ENCODE measurements at regions not wholly inside any gene's neighbourhood (a gene's known extent, or its start where the extent isn't known, plus 50 kb on each side); places are given as distances from the start of the nearest gene placed in this dataset.
A peak's percentile ranks its signal among the peaks of the same experiment; 100 is the strongest.
"Not testable (repeated sequence)": the region's sequence is repeated elsewhere in the genome, so short reads cannot be mapped to it uniquely, and the experiment has no call there.

GRCh38 chr9:104386425-104387069 lies 117.5 kb upstream of the OR13F1 start:
- WGBS, 2 donors = 0 to 9% methylated on average over 1 of the region's 1 CpG
- DNase-seq (no peak), ATAC-seq (ENCODE audit: low FRiP score in 2 of 2) (peak in 1 of 2 donors; percentile 62)
- no peaks in the 10 kb centered on the region for H3K4me1 ChIP-seq
- H3K36me3 ChIP-seq = no peaks in the 10 kb centered on the region
- no peak overlapping the region for H3K27ac ChIP-seq
- no peak overlapping the region for H3K4me3 ChIP-seq
- no peaks in the 10 kb centered on the region for H3K27me3 ChIP-seq
- TF ChIP-seq EP300 (IDR thresholded peaks at IDR 0.05) (no peak), CTCF (IDR thresholded peaks at IDR 0.05) (peak; percentile 34 to 63 (median 50))
- H3K9me3 ChIP-seq = no peaks in the 10 kb centered on the region

GRCh38 chr9:104388071-104388470 lies 116.0 kb upstream of the OR13F1 start:
- TF ChIP-seq POLR2AphosphoS5 (IDR thresholded peaks at IDR 0.05) (no peak), EP300 (IDR thresholded peaks at IDR 0.05) (no peak)
- no peaks in the 10 kb centered on the region for H3K9me3 ChIP-seq
- H3K4me1 ChIP-seq = no peaks in the 10 kb centered on the region
- no peak for ATAC-seq (ENCODE audit: low FRiP score in 2 of 2)
- no peak for DNase-seq
- H3K27ac ChIP-seq = no peak overlapping the region
- no peak overlapping the region for H3K4me3 ChIP-seq
- H3K27me3 ChIP-seq = no peaks in the 10 kb centered on the region
- H3K36me3 ChIP-seq = no peaks in the 10 kb centered on the region
- 79 to 83% methylated on average over 3 of the region's 3 CpGs for WGBS, 2 donors

- TF ChIP-seq CTCF (IDR thresholded peaks at IDR 0.05) = no peak
- TF ChIP-seq EP300 (IDR thresholded peaks at IDR 0.05) = no peak
- no peak for TF ChIP-seq POLR2AphosphoS5 (IDR thresholded peaks at IDR 0.05)
- TF ChIP-seq POLR2A (IDR thresholded peaks at IDR 0.05) = no peak
- 73 to 83% methylated on average over 4 of the region's 4 CpGs for WGBS, 2 donors
- no peak overlapping the region for H3K4me3 ChIP-seq
- no peaks in the 10 kb centered on the region for H3K36me3 ChIP-seq
- no peak overlapping the region for H3K27ac ChIP-seq
- DNase-seq (no peak), ATAC-seq (ENCODE audit: low FRiP score in 2 of 2) (no peak)
- no peaks in the 10 kb centered on the region for H3K27me3 ChIP-seq
- no peaks in the 10 kb centered on the region for H3K9me3 ChIP-seq
- no peaks in the 10 kb centered on the region for H3K4me1 ChIP-seq
These were observed 114.7 kb upstream of the OR13F1 start for GRCh38 chr9:104389341-104389740.

- ATAC-seq (ENCODE audit: low FRiP score in 2 of 2); H3K27ac ChIP-seq: not testable (repeated sequence)
These were observed 109.2 kb upstream of the OR13F1 start for GRCh38 chr9:104394901-104395300.

GRCh38 chr9:104412238-104412637 lies 91.8 kb upstream of the OR13F1 start:
- DNase-seq (no peak), ATAC-seq (ENCODE audit: low FRiP score in 2 of 2) (no peak)

More at GRCh38 chr9:104394901-104395300, 109.2 kb upstream of the OR13F1 start:
- H3K4me1 ChIP-seq, DNase-seq, H3K4me3 ChIP-seq, H3K9me3 ChIP-seq, H3K36me3 ChIP-seq, H3K27me3 ChIP-seq: not testable (repeated sequence)
- WGBS, 2 donors = 62 to 72% methylated on average over 10 of the region's 10 CpGs

More at GRCh38 chr9:104412238-104412637, 91.8 kb upstream of the OR13F1 start:
- Histone ChIP-seq H3K9me3 (peaks cover 0 to 3% (median 1%) of the 10 kb centered on the region in 4 donors), H3K27ac (no peak overlapping the region), H3K4me1 (no peaks in the 10 kb centered on the region), H3K36me3 (no peaks in the 10 kb centered on the region), H3K27me3 (no peaks in the 10 kb centered on the region), H3K4me3 (no peak overlapping the region)
- TF ChIP-seq CTCF (IDR thresholded peaks at IDR 0.05) = no peak

Data from upper lobe of left lung (tissue), 6 donors.